Muscle of arm (tissue), 1 donor: ENCODE measurements at regions not wholly inside any gene's neighbourhood (a gene's known extent, or its start where the extent isn't known, plus 50 kb on each side); places are given as distances from the start of the nearest gene placed in this dataset.
"Not testable (repeated sequence)": the region's sequence is repeated elsewhere in the genome, so short reads cannot be mapped to it uniquely, and the experiment has no call there.

Experiments used
- DNase-seq: peaks from one replicate; pipeline ENCODE4 v3.0.0-alpha.2; 2013

DNA sequence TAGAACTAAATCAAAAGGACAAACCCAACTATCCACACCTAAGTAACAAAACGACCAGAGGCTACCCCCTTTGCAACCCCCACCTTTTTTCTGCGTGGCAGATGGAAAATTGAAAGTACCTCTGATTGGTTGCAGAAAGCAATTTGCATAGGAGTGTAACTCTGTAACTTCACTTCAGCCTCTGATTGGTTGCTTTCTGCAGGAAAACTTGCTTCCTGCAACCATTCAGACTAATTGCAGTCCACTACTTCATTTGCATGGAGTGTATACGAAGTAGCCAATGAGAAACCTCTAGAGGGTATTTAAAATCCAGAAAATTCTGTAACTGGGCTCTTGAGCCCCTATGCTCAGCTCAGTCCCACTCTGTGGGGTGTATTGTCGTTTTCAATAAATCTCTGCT is 129.1 kb upstream of the OLIG3 start:
- no peak for DNase-seq

- no peak for DNase-seq
These were observed 131.0 kb upstream of the OLIG3 start for GRCh38 chr6:137625100-137625661.

GRCh38 chr6:137625808-137626207 is 131.6 kb upstream of the OLIG3 start:
- DNase-seq, result no peak

DNA sequence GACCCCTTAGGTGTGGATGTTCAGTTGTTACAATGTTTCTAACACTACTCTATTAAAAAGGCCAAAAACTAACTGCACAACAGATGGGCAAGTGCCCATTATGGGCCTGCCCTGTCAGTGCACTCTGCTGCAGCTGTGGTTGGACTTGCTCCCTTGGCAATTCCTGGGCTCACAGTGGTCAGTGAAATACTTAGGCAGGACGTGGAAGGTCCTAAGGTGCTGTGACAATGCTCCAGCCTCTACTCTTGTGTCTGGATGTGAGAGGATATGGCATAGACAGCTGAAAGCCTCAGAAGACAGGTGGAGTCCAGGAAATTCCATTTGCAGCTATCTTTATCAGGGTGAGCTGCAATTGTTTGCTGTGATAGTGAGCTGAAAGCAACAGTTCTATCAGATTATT is 136.5 kb upstream of the OLIG3 start:
- no peak for DNase-seq

DNA sequence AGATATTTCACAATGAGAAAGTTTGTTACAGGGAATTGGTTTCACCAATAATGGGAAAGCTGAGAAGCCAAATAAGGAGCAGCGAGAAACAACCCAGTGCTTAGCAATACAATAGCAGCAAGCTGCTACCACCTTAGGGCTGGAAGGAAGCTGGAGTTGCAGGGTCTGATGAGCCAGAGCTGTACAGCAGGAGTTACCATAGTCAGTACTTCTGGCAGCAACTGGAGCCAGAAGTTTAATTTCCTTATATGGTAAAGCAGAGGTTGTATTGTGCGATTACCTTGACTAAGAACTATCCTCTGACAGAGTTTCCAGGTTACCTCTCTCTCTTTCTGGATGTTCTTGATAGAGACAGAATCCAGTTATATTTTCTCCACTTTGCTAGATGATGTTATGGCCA is 137.1 kb upstream of the OLIG3 start:
- DNase-seq, result no peak

DNA sequence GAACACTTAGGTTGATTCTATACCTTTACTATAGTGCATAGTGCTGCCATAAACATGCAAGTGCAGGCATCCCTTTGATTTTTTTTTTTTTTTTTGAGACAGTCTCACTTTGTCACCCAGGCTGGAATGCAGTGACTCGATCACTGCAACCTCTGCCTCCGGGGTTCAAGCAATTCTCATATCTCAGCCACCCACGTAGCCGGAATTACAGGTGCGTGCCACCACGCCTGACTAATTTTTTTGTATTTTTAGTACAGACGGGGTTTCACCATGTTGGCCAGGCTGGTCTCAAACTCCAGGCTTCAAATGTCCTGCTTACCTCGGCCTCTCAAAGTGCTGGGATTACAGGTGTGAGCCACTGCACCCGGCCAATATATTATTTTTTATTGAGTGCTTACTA is 140.0 kb upstream of the OLIG3 start:
- not testable (repeated sequence) for DNase-seq

GRCh38 chr6:137637121-137637520 is 142.9 kb upstream of the OLIG3 start:
- DNase-seq, result no peak

DNA sequence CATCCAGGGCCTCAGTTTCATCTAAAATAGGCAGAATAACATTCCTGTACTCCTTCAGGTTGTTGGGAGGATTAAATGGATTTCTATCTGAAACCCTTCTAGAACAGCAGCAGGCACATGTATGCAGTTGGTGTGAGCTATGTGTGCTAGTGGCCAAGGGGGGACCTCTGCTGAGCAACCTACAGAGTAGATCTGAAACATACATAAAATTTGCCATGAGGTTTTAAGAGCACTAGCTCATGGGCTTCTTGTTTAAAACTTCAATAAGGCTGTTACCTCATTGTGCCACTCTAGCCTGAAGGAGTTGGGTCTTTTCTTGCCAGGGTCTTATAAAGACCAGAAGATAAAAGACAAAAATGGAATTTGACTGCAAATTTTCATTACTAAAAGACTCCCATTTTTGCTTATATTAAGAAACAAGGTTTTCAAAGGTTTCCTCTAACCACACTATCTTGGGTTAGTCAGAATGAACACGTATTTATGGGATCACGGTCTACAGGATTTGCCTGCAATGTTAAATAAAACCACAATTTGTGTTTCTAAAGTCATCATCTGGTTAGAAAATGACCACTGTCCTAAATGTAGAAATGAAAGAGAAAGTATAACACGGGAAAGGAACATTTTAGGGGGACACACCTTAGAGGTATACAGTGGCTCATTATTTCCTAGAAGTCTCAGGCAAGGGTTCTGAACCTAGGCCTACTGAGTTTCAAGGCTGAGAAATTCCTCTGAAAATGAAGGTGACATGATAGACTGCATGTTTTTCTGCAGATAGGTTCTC is 144.9 kb upstream of the OLIG3 start:
- DNase-seq, result no peak

DNA sequence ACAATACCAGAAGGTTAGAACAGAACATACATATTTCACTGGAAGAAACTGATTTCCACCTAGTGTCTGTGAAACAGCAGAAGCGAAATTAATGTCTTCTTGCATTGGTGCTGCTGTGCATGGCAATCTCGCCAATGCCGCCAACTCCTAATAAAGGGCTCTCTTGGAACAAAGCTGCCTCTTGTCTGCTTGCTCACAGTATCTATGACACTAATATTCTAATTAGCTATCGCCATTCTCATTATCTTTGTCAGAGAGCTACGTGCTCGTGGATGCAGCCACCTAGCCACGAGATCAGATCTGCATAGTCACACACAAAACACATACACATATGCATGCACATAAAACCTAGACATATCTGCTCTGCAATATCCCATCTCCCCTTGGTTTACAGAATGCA is 145.9 kb upstream of the OLIG3 start:
- DNase-seq, result no peak

DNA sequence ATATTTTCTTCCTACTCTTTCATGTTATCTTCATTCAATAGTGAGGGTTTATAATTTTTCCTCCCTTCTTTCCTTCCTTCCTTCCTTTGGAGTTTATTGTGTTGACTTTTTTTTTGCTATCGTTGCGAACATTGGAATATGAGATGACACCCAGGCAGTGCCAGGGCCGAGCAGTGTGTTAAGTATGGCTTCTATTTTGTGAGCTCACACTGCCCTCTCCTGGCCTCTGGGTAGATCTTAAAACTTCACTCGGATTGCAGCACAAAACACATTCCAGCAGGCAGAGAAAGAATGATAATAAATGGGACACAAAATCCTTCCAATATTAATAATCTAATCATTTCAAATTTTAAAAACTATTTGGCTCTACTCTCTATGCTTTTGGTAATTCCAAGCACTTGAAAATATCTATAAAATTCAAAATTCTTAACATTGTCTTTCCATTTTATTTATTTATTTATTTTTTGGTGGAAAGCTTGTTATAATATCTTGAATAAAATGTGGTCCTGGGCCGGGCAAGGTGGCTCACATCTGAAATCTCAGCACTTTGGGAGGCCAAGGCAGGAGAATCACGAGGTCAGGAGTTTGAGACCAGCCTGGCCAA is 147.4 kb upstream of the OLIG3 start:
- peak; percentile 64 for DNase-seq

- not testable (repeated sequence) for DNase-seq
These were observed 149.0 kb upstream of the OLIG3 start for GRCh38 chr6:137643210-137643609.

DNA sequence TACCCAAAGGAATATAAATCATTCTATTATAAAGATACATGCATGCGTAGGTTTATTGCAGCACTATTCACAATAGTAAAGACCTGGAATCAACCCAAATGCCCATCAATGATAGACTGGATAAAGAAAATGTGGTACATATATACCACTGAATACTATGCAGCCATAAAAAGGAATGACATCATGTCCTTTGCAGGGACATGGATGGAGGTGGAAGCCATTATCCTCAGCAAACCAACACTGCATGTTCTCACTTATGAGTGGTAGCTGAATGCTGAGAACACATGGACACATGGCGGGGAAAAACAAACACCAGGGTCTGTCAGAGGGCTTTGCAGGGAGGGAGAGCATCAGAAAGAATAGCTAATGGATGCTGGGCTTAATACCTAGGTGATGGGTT is 149.4 kb upstream of the OLIG3 start:
- not testable (repeated sequence) for DNase-seq

GRCh38 chr6:137645850-137646249 is 151.7 kb upstream of the OLIG3 start:
- no peak for DNase-seq

DNA sequence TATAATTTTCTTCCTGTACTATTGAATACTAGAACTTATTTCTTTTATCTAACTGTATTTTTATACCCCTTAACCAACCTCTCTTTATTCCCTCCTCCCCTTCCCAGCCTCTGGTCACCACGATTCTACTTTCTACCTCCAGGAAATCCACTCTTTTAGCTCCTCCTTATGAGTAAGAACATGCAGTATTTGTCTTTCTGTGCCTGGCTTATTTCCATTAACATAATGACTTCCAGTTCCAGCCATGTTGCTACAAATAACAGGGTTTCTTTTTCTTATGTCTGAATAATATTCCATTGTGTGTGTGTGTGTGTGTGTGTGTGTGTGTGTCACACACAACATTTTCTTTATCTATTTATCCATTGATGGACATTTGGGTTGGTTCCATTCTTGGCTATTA is 152.3 kb upstream of the OLIG3 start:
- DNase-seq, result no peak

- no peak for DNase-seq
These were observed 153.7 kb upstream of the OLIG3 start for GRCh38 chr6:137647762-137648447.

- no peak for DNase-seq
These were observed 156.5 kb upstream of the OLIG3 start for GRCh38 chr6:137650720-137651119.

- DNase-seq, result no peak
These were observed 157.0 kb upstream of the OLIG3 start for GRCh38 chr6:137651178-137651577.

DNA sequence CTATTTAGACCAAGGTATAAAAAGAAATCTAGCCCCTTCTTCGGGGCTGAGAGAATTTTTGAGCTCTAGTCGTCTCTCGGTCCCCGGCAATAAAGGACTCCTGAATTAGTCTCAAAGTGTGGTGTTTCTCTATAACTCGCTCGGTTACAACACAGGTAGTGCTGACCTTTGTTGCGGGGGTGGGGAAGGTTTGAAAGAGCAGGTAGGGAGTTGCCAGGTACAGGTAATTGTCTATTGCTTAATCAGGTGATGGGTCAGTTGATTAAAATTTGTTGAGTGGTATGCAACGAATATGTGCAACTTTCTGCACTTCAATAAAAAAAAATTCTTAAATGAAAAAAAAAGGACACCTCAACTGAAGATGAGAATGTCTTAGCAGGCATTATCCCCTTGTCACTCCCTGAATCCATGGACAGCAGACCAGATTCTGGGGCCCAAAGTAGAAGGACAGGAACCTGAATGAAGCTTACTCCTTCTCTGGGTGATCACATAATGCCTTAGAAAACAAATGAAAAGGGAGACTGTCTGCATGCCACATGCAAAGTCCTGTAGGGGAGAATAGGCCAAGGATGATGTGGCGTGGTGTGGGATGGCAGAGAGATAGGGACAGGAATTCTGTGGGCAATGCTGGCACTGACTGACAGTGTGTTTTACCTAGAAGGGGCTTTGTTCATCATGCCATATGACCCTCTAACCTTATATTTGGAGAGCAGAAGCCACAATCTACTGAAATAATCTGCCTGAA is 157.6 kb upstream of the OLIG3 start:
- DNase-seq, result no peak

GRCh38 chr6:137652961-137653705 is 158.9 kb upstream of the OLIG3 start:
- no peak for DNase-seq

DNA sequence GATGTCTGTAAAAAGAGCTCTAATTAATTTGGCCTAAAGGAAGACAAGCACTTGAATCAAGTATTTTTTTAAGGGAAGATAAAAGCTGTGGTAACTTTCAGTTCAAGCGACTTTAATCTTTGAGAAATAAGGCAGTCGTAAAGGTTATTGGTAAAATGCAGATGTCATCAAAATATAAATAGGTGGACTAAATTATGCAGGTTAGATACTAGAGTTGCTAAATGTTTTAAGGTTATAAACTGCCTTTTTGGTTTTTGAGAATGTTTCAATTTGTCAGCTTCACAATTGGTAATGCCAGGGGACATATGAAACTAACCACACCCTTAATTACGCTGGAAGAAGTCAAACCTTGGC is 159.5 kb upstream of the OLIG3 start:
- no peak for DNase-seq

DNA sequence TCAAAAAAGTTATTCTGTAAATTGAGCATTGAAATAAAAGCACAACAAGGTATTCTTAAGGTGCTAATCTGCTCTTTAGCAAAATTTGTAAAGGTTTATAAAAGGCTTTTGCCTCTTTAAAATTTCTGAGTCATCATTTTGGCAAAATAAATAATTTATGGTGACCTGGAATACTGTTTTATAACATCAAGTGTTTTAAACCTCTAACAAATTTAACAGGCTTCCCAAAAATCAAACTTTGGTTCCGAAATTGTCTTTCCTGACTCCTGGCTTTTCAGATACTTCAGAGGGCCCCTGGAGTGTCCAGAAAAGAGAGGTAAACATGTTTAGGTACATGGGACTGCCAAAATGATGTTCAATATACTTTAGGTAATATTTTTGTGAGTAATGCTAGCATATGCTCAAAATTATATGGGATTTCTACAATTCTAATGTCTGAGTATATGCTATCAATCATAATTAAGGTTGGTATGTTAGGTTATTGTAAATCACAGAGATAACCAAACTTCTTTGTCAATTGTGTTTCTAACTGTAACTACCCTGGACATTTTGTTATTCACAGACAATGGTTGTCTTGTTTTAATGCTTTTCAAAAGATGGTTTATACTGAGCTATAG is 160.3 kb upstream of the OLIG3 start:
- no peak for DNase-seq
